ENCODE measurements at regions not wholly inside any gene's neighbourhood (a gene's known extent, or its start where the extent isn't known, plus 50 kb on each side); places are given as distances from the start of the nearest gene placed in this dataset.
A peak's percentile ranks its signal among the peaks of the same experiment; 100 is the strongest.
"Not testable (repeated sequence)": the region's sequence is repeated elsewhere in the genome, so short reads cannot be mapped to it uniquely, and the experiment has no call there.

GRCh38 chr5:18455521-18455920, 821.3 kb downstream of the TAF11L14 start:
- no peak overlapping the region for H3K4me3 ChIP-seq (ENCODE audit: low read depth, low read length)
- no peak for TF ChIP-seq CTCF (IDR thresholded peaks at IDR 0.05; ENCODE audit: low read depth, low read length)
- DNase-seq (ENCODE audit: low read depth, low spot score) = no peak
- in situ Hi-C loops (cut with HindIII; ENCODE audit: low sequenced_read_pairs) = no loop called here

- no peak for TF ChIP-seq CTCF (IDR thresholded peaks at IDR 0.05; ENCODE audit: low read depth, low read length)
- in situ Hi-C loops (cut with HindIII; ENCODE audit: low sequenced_read_pairs) = no loop called here
- no peak overlapping the region for H3K4me3 ChIP-seq (ENCODE audit: low read depth, low read length)
- no peak for DNase-seq (ENCODE audit: low read depth, low spot score)
Measured at GRCh38 chr5:18457255-18457654, 823.0 kb downstream of the TAF11L14 start.

- no peak for DNase-seq (ENCODE audit: low read depth, low spot score)
- TF ChIP-seq CTCF (IDR thresholded peaks at IDR 0.05; ENCODE audit: low read depth, low read length) = no peak
- in situ Hi-C loops (cut with HindIII; ENCODE audit: low sequenced_read_pairs) = no loop called here
- no peak overlapping the region for H3K4me3 ChIP-seq (ENCODE audit: low read depth, low read length)
Measured at GRCh38 chr5:18461766-18462165, 827.5 kb downstream of the TAF11L14 start.

GRCh38 chr5:18465833-18466681, 831.8 kb downstream of the TAF11L14 start:
- H3K4me3 ChIP-seq (ENCODE audit: low read depth, low read length) = no peak overlapping the region
- TF ChIP-seq CTCF (IDR thresholded peaks at IDR 0.05; ENCODE audit: low read depth, low read length) = peak; percentile 73
- in situ Hi-C loops (cut with HindIII; ENCODE audit: low sequenced_read_pairs) = no loop called here
- DNase-seq (ENCODE audit: low read depth, low spot score) = peak; percentile 75

- in situ Hi-C loops (cut with HindIII; ENCODE audit: low sequenced_read_pairs) = no loop called here
- DNase-seq (ENCODE audit: low read depth, low spot score) = no peak
- no peak overlapping the region for H3K4me3 ChIP-seq (ENCODE audit: low read depth, low read length)
- no peak for TF ChIP-seq CTCF (IDR thresholded peaks at IDR 0.05; ENCODE audit: low read depth, low read length)
Measured at GRCh38 chr5:18466731-18467130, 832.5 kb downstream of the TAF11L14 start.

GRCh38 chr5:18471791-18472190, 837.5 kb downstream of the TAF11L14 start:
- H3K4me3 ChIP-seq (ENCODE audit: low read depth, low read length); in situ Hi-C loops (cut with HindIII; ENCODE audit: low sequenced_read_pairs); DNase-seq (ENCODE audit: low read depth, low spot score): not testable (repeated sequence)

- TF ChIP-seq CTCF (IDR thresholded peaks at IDR 0.05; ENCODE audit: low read depth, low read length) = no peak
- peak; percentile 13 for DNase-seq (ENCODE audit: low read depth, low spot score)
- H3K4me3 ChIP-seq (ENCODE audit: low read depth, low read length) = no peak overlapping the region
- in situ Hi-C loops (cut with HindIII; ENCODE audit: low sequenced_read_pairs) = no loop called here
Measured at GRCh38 chr5:18483451-18483850, 849.2 kb downstream of the TAF11L14 start.

Data from astrocyte of the spinal cord (primary cell).